Calu3 (cell line): ENCODE measurements at regions not wholly inside any gene's neighbourhood (a gene's known extent, or its start where the extent isn't known, plus 50 kb on each side); places are given as distances from the start of the nearest gene placed in this dataset.

ENCODE experiments used
- BruUV-seq: library from RNA; stranded (reverse); fragments of 400-500 nt; replicated peaks from 2 replicates; lab custom pipeline; 2021; lab: Mats Ljungman, UMichigan
- CTCF ChIA-PET: fragments of 300-600 bp; sonication (Branson Sonifier 250); formaldehyde crosslinking; loops from one replicate; lab custom pipeline; 2022; ENCODE audit warnings: antibody characterized with exemption; lab: Charles Lee
- DNase-seq: peaks from one replicate; pipeline ENCODE4 v3.0.0; 2022
- H3K27ac Mint-ChIP-seq: one replicate; pipeline ENCODE4 v1.8.0; 2022; ENCODE audit warnings: mixed read lengths; ENCODE audit not compliant: unreplicated experiment
- H3K27me3 Mint-ChIP-seq: one replicate; pipeline ENCODE4 v1.8.0; 2022; ENCODE audit warnings: mixed read lengths; ENCODE audit not compliant: unreplicated experiment
- H3K36me3 Mint-ChIP-seq: one replicate; pipeline ENCODE4 v1.8.0; 2022; ENCODE audit warnings: mild to moderate bottlenecking, moderate library complexity, mixed read lengths; ENCODE audit not compliant: insufficient read depth, unreplicated experiment
- H3K4me1 Mint-ChIP-seq: one replicate; pipeline ENCODE4 v1.8.0; 2022; ENCODE audit warnings: mild to moderate bottlenecking, low read depth, mixed read lengths; ENCODE audit not compliant: unreplicated experiment
- H3K4me3 Mint-ChIP-seq: one replicate; pipeline ENCODE4 v1.8.0; 2022; ENCODE audit warnings: mild to moderate bottlenecking, low read depth, moderate library complexity, mixed read lengths; ENCODE audit not compliant: unreplicated experiment
- H3K9me3 Mint-ChIP-seq: one replicate; pipeline ENCODE4 v1.8.0; 2022; ENCODE audit warnings: low read depth, mixed read lengths; ENCODE audit not compliant: unreplicated experiment
- CTCF ChIP-seq: fragments of 200-600 bp; IDR thresholded peaks from one replicate; pipeline ENCODE4 v1.8.0; 2022; ENCODE audit warnings: antibody characterized with exemption; ENCODE audit not compliant: unreplicated experiment
- intact Hi-C: fragments of 100-400 bp; cut with micrococcal nuclease; formaldehyde crosslinking; loops from one replicate; pipeline ENCODE4 v1.10.0; 2022; ENCODE audit not compliant: unreplicated experiment

DNA sequence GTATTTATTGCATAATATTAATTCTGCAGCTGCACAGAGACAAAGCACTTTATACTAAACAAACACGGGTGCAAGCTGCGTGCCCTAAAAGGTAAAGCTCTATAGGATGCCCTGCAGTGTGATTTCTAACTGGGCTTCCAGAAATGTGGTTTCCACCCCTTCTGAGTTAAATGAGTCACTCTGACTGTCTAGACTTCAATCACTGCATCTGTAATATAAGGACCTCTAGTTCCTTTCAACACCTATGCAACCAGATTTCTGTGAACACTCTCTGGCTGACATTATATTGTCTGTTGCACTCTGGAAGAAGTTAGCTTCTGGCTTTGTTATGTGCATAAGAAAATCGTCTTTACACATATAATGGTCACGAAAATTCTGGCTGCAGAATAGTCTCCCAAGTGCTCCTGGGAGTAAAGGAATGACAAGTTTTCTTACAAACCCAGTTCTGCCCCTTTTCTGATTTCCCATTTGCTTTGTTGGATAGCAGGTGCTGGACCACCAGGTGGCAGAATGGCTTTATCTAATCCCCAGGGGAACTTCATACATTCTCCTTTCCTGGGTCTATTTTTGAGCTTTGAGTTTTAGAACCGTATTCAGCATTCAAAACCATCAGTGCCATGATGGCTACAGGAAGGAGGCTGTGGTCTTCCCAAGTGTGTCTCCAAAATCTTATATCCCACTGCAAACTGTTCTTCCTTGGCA, 842.2 kb downstream of the STIM2 start:
- H3K27me3 Mint-ChIP-seq: no peaks in the 10 kb centered on the region
- CTCF ChIA-PET: no interaction called here
- intact Hi-C loops: no loop called here
- no peaks in the 10 kb centered on the region for H3K4me1 Mint-ChIP-seq
- H3K9me3 Mint-ChIP-seq: no peaks in the 10 kb centered on the region
- DNase-seq: peak; percentile 16
- H3K36me3 Mint-ChIP-seq: no peaks in the 10 kb centered on the region
- no TSS peak for BruUV-seq
- H3K4me3 Mint-ChIP-seq: no peak overlapping the region
- TF ChIP-seq CTCF: no peak
- H3K27ac Mint-ChIP-seq: no peak overlapping the region

DNA sequence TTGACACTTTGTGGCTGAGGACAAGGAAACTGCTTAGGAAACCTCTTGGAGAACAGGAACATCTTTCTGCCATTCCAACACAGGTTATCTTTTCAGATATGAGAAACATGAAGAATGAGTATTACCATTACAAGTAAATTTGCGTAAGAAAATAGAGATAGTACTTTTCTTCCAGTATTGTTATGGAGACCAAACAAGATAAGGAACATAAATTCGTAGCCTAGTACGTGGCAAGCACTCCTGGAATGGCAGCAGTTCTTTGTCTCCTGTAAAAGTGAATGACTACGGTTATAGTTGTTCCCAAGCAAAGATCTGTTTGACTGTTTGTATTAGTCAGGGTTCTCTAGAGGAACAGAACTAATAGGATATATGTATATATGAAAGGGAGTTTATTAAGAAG, 843.1 kb downstream of the STIM2 start:
- no peak for DNase-seq
- TF ChIP-seq CTCF: no peak
- Mint-ChIP-seq H3K27ac (no peak overlapping the region), H3K4me1 (no peaks in the 10 kb centered on the region), H3K4me3 (no peak overlapping the region), H3K36me3 (no peaks in the 10 kb centered on the region), H3K27me3 (no peaks in the 10 kb centered on the region), H3K9me3 (no peaks in the 10 kb centered on the region)
- CTCF ChIA-PET: no interaction called here
- no TSS peak for BruUV-seq
- intact Hi-C loops: no loop called here

- no peaks in the 10 kb centered on the region for H3K36me3 Mint-ChIP-seq
- H3K4me3 Mint-ChIP-seq: no peak overlapping the region
- H3K27ac Mint-ChIP-seq: no peak overlapping the region
- no peaks in the 10 kb centered on the region for H3K9me3 Mint-ChIP-seq
- intact Hi-C loops: no loop called here
- no TSS peak for BruUV-seq
- no peak for DNase-seq
- no peaks in the 10 kb centered on the region for H3K27me3 Mint-ChIP-seq
- no peak for TF ChIP-seq CTCF
- CTCF ChIA-PET: no interaction called here
- H3K4me1 Mint-ChIP-seq: no peaks in the 10 kb centered on the region
Observed at GRCh38 chr4:27711041-27711440, 850.4 kb downstream of the STIM2 start.

DNA sequence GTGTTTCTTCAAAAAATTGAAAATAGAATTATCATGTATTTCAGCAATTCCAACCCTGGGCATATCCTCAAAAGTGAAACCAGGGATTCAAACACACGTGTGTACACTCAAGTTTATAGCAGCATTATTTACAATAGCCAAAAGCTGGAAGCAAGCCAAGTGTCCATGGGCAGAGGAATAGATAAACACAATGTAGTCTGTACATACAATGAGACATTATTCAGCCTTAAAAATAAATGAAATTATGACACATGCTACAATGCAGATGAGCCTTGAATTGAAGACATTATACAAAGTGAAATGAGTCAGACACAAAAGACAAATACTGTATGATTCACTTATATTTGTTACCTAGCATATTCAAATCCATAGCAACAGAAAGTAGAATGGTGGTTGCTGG, 853.4 kb downstream of the STIM2 start:
- no peak for TF ChIP-seq CTCF
- no TSS peak for BruUV-seq
- intact Hi-C loops: no loop called here
- H3K4me1 Mint-ChIP-seq: no peaks in the 10 kb centered on the region
- H3K9me3 Mint-ChIP-seq: no peaks in the 10 kb centered on the region
- H3K4me3 Mint-ChIP-seq: no peak overlapping the region
- CTCF ChIA-PET: no interaction called here
- H3K36me3 Mint-ChIP-seq: no peaks in the 10 kb centered on the region
- no peak overlapping the region for H3K27ac Mint-ChIP-seq
- H3K27me3 Mint-ChIP-seq: no peaks in the 10 kb centered on the region
- DNase-seq: no peak
